Smooth muscle cell (in vitro differentiated cells): ENCODE measurements at regions not wholly inside any gene's neighbourhood (a gene's known extent, or its start where the extent isn't known, plus 50 kb on each side); places are given as distances from the start of the nearest gene placed in this dataset.

ENCODE experiments used
- DNase-seq: peaks from one replicate; lab custom pipeline; 2025; ENCODE audit not compliant: unreplicated experiment; lab: John Stamatoyannopoulos, UW
- H2AFZ ChIP-seq: fragments of 200-600 bp; sonication (generic); 2 replicates; pipeline ENCODE4 v1.6.0; 2016; ENCODE audit warnings: antibody characterized with exemption, low read depth, mild to moderate bottlenecking
- H3F3A ChIP-seq: fragments of 200-600 bp; sonication (generic); 2 replicates; pipeline ENCODE4 v1.6.0; 2017; ENCODE audit warnings: antibody characterized with exemption, low read depth
- H3K27ac ChIP-seq: fragments of 200-600 bp; sonication (generic); 2 replicates; pipeline ENCODE4 v1.5.1; 2016; ENCODE audit warnings: low read depth, mild to moderate bottlenecking
- H3K27me3 ChIP-seq: fragments of 200-600 bp; sonication (generic); 2 replicates; pipeline ENCODE4 v1.6.1; 2016; ENCODE audit warnings: low read depth, mild to moderate bottlenecking
- H3K36me3 ChIP-seq: fragments of 200-600 bp; sonication (generic); 2 replicates; pipeline ENCODE4 v1.5.1; 2016; ENCODE audit warnings: low read depth
- H3K4me1 ChIP-seq: fragments of 200-600 bp; sonication (generic); 2 replicates; pipeline ENCODE4 v1.5.1; 2016; ENCODE audit warnings: low read depth
- H3K4me2 ChIP-seq: fragments of 200-600 bp; sonication (generic); 2 replicates; pipeline ENCODE4 v1.6.0; 2016; ENCODE audit warnings: mild to moderate bottlenecking
- H3K4me3 ChIP-seq: fragments of 200-600 bp; sonication (generic); 2 replicates; pipeline ENCODE4 v1.5.1; 2016; ENCODE audit warnings: mild to moderate bottlenecking
- H3K79me2 ChIP-seq: fragments of 200-600 bp; sonication (generic); 2 replicates; pipeline ENCODE4 v1.6.0; 2016; ENCODE audit warnings: low read depth, mild to moderate bottlenecking
- H3K9ac ChIP-seq: fragments of 200-600 bp; sonication (generic); 2 replicates; pipeline ENCODE4 v1.6.0; 2016; ENCODE audit warnings: low read depth
- H3K9me3 ChIP-seq: fragments of 200-600 bp; sonication (generic); replicated peaks from 2 replicates; pipeline ENCODE4 v1.5.1; 2016; ENCODE audit warnings: low read depth
- H4K20me1 ChIP-seq: fragments of 200-600 bp; sonication (generic); 2 replicates; pipeline ENCODE4 v1.6.0; 2016; ENCODE audit warnings: low read depth
- CTCF ChIP-seq: fragments of 200-600 bp; sonication (generic); IDR thresholded peaks from 2 replicates; pipeline ENCODE4 v1.5.1; 2017; ENCODE audit warnings: borderline replicate concordance, mild to moderate bottlenecking, antibody characterized with exemption; ENCODE audit not compliant: insufficient read depth, poor library complexity, severe bottlenecking
- WGBS: methylation state at CpG from one replicate; pipeline ENCODE4 v1.1.7; 2016; ENCODE audit warnings: low lambda C conversion rate; 5-methylcytosine and 5-hydroxymethylcytosine counted together

- TF ChIP-seq CTCF = no peak
- no peak overlapping the region for H3K4me3 ChIP-seq
- H2AFZ ChIP-seq = no peak overlapping the region
- 80% methylated on average over 2 of the region's 2 CpGs for WGBS
- H3K79me2 ChIP-seq = no peaks in the 10 kb centered on the region
- no peak for DNase-seq
- H3F3A ChIP-seq = no peaks in the 10 kb centered on the region
- no peak overlapping the region for H3K4me2 ChIP-seq
- H3K27me3 ChIP-seq = no peaks in the 10 kb centered on the region
- H3K9me3 ChIP-seq = no peaks in the 10 kb centered on the region
- H4K20me1 ChIP-seq = no peaks in the 10 kb centered on the region
- H3K27ac ChIP-seq = no peak overlapping the region
- H3K4me1 ChIP-seq = no peaks in the 10 kb centered on the region
- no peak overlapping the region for H3K9ac ChIP-seq
- no peaks in the 10 kb centered on the region for H3K36me3 ChIP-seq
Observed at GRCh38 chr3:153896197-153896596, 225.0 kb upstream of the ARHGEF26 start.

- H3F3A ChIP-seq = no peaks in the 10 kb centered on the region
- no peaks in the 10 kb centered on the region for H3K36me3 ChIP-seq
- H3K4me3 ChIP-seq = no peak overlapping the region
- H3K4me1 ChIP-seq = no peaks in the 10 kb centered on the region
- H3K79me2 ChIP-seq = no peaks in the 10 kb centered on the region
- H3K9ac ChIP-seq = no peak overlapping the region
- no peak overlapping the region for H2AFZ ChIP-seq
- TF ChIP-seq CTCF = no peak
- no peaks in the 10 kb centered on the region for H3K27me3 ChIP-seq
- no peaks in the 10 kb centered on the region for H3K9me3 ChIP-seq
- DNase-seq = no peak
- H3K27ac ChIP-seq = no peak overlapping the region
- 74% methylated on average over 3 of the region's 3 CpGs for WGBS
- H4K20me1 ChIP-seq = no peaks in the 10 kb centered on the region
- no peak overlapping the region for H3K4me2 ChIP-seq
Observed at GRCh38 chr3:153897025-153897723, 224.0 kb upstream of the ARHGEF26 start.

GRCh38 chr3:153897842-153898241 is 223.3 kb upstream of the ARHGEF26 start:
- Histone ChIP-seq H3K79me2 (no peaks in the 10 kb centered on the region), H3K4me3 (no peak overlapping the region), H3F3A (no peaks in the 10 kb centered on the region), H4K20me1 (no peaks in the 10 kb centered on the region), H3K36me3 (no peaks in the 10 kb centered on the region), H2AFZ (no peak overlapping the region), H3K9ac (no peak overlapping the region), H3K9me3 (no peaks in the 10 kb centered on the region), H3K4me1 (no peaks in the 10 kb centered on the region), H3K27ac (no peak overlapping the region), H3K4me2 (no peak overlapping the region), H3K27me3 (no peaks in the 10 kb centered on the region)
- TF ChIP-seq CTCF = no peak
- no peak for DNase-seq

- H4K20me1 ChIP-seq = no peaks in the 10 kb centered on the region
- DNase-seq = no peak
- no peak overlapping the region for H2AFZ ChIP-seq
- no peaks in the 10 kb centered on the region for H3F3A ChIP-seq
- no peak for TF ChIP-seq CTCF
- no peak overlapping the region for H3K9ac ChIP-seq
- no peaks in the 10 kb centered on the region for H3K27me3 ChIP-seq
- no peaks in the 10 kb centered on the region for H3K79me2 ChIP-seq
- WGBS = 91% methylated on average over 2 of the region's 2 CpGs
- H3K36me3 ChIP-seq = no peaks in the 10 kb centered on the region
- no peaks in the 10 kb centered on the region for H3K9me3 ChIP-seq
- no peaks in the 10 kb centered on the region for H3K4me1 ChIP-seq
- H3K4me2 ChIP-seq = peak overlapping the region; percentile 36
- H3K4me3 ChIP-seq = no peak overlapping the region
- H3K27ac ChIP-seq = peak overlapping the region; percentile 29
Observed at GRCh38 chr3:153901152-153901551, 220.0 kb upstream of the ARHGEF26 start.
